NT2/D1 (cell line): ENCODE measurements at regions not wholly inside any gene's neighbourhood (a gene's known extent, or its start where the extent isn't known, plus 50 kb on each side); places are given as distances from the start of the nearest gene placed in this dataset.

Experiments
- DNase-seq: peaks from one replicate; pipeline ENCODE4 v3.0.0-alpha.2; 2011; ENCODE audit warnings: low read depth, low spot score
- H3K27me3 ChIP-seq: 2 replicates; pipeline ENCODE4 v1.6.0; 2011; ENCODE audit warnings: mild to moderate bottlenecking; ENCODE audit not compliant: insufficient read length, insufficient read depth
- H3K36me3 ChIP-seq: 2 replicates; pipeline ENCODE4 v1.6.1; 2011; ENCODE audit warnings: mild to moderate bottlenecking, low read length, mixed read lengths; ENCODE audit not compliant: insufficient read depth, insufficient read length
- H3K4me1 ChIP-seq: 2 replicates; pipeline ENCODE4 v1.5.1; 2011; ENCODE audit not compliant: insufficient read depth, insufficient read length
- H3K4me3 ChIP-seq: 2 replicates; pipeline ENCODE4 v1.5.1; 2011; ENCODE audit warnings: low read depth; ENCODE audit not compliant: insufficient read length
- H3K9ac ChIP-seq: 2 replicates; pipeline ENCODE4 v1.6.0; 2011; ENCODE audit warnings: low read depth; ENCODE audit not compliant: insufficient read length
- H3K9me3 ChIP-seq: 2 replicates; pipeline ENCODE4 v1.5.1; 2011; ENCODE audit warnings: mild to moderate bottlenecking, low read length; ENCODE audit not compliant: insufficient read depth
- SUZ12 ChIP-seq: IDR thresholded peaks from 2 replicates; pipeline ENCODE4 v1.6.1; 2011; ENCODE audit not compliant: insufficient read length, insufficient read depth; ENCODE audit errors: extremely low read depth
- YY1 ChIP-seq: IDR thresholded peaks from 2 replicates; pipeline ENCODE4 v1.6.1; 2011; ENCODE audit not compliant: insufficient read length, insufficient read depth
- ZNF274 ChIP-seq: IDR thresholded peaks from 2 replicates; pipeline ENCODE4 v1.6.1; 2011; ENCODE audit warnings: mild to moderate bottlenecking, low read depth, low read length

- H3K4me3 ChIP-seq, result no peak overlapping the region
- DNase-seq, result no peak
- H3K9me3 ChIP-seq, result no peaks in the 10 kb centered on the region
- no peaks in the 10 kb centered on the region for H3K36me3 ChIP-seq
- TF ChIP-seq SUZ12, result no peak
- no peak for TF ChIP-seq YY1
- TF ChIP-seq ZNF274, result no peak
- no peak overlapping the region for H3K9ac ChIP-seq
- H3K4me1 ChIP-seq, result no peaks in the 10 kb centered on the region
- no peaks in the 10 kb centered on the region for H3K27me3 ChIP-seq
Measured at GRCh38 chr3:73908218-73908617, 283.5 kb upstream of the PDZRN3 start.

GRCh38 chr3:73901686-73902085 is 276.9 kb upstream of the PDZRN3 start:
- Histone ChIP-seq H3K4me1 (no peaks in the 10 kb centered on the region), H3K9ac (no peak overlapping the region), H3K9me3 (no peaks in the 10 kb centered on the region), H3K27me3 (no peaks in the 10 kb centered on the region), H3K4me3 (no peak overlapping the region), H3K36me3 (no peaks in the 10 kb centered on the region)
- no peak for DNase-seq
- no peak for TF ChIP-seq SUZ12
- TF ChIP-seq ZNF274, result no peak
- TF ChIP-seq YY1, result no peak

- no peaks in the 10 kb centered on the region for H3K27me3 ChIP-seq
- no peaks in the 10 kb centered on the region for H3K36me3 ChIP-seq
- TF ChIP-seq YY1 (no peak), ZNF274 (no peak), SUZ12 (no peak)
Measured at GRCh38 chr3:73894474-73895213, 269.9 kb upstream of the PDZRN3 start.

GRCh38 chr3:73893089-73893488 is 268.3 kb upstream of the PDZRN3 start:
- no peaks in the 10 kb centered on the region for H3K27me3 ChIP-seq
- H3K36me3 ChIP-seq, result no peaks in the 10 kb centered on the region
- no peaks in the 10 kb centered on the region for H3K9me3 ChIP-seq
- H3K4me1 ChIP-seq, result no peaks in the 10 kb centered on the region
- no peak for DNase-seq
- TF ChIP-seq SUZ12, result no peak
- no peak for TF ChIP-seq ZNF274
- TF ChIP-seq YY1, result no peak
- H3K4me3 ChIP-seq, result no peak overlapping the region
- H3K9ac ChIP-seq, result no peak overlapping the region

More at GRCh38 chr3:73894474-73895213, 269.9 kb upstream of the PDZRN3 start:
- DNase-seq, result no peak
- H3K9me3 ChIP-seq, result no peaks in the 10 kb centered on the region
- H3K9ac ChIP-seq, result no peak overlapping the region
- H3K4me3 ChIP-seq, result no peak overlapping the region
- H3K4me1 ChIP-seq, result no peaks in the 10 kb centered on the region

GRCh38 chr3:73885862-73886261 is 261.1 kb upstream of the PDZRN3 start:
- Histone ChIP-seq H3K4me3 (no peak overlapping the region), H3K9ac (no peak overlapping the region), H3K36me3 (no peaks in the 10 kb centered on the region), H3K27me3 (no peaks in the 10 kb centered on the region), H3K9me3 (no peaks in the 10 kb centered on the region), H3K4me1 (no peaks in the 10 kb centered on the region)
- TF ChIP-seq YY1 (no peak), SUZ12 (no peak), ZNF274 (no peak)
- DNase-seq, result no peak

GRCh38 chr3:73884361-73884760 is 259.6 kb upstream of the PDZRN3 start:
- Histone ChIP-seq H3K27me3 (no peaks in the 10 kb centered on the region), H3K36me3 (no peaks in the 10 kb centered on the region), H3K9ac (no peak overlapping the region), H3K4me1 (no peaks in the 10 kb centered on the region), H3K9me3 (no peaks in the 10 kb centered on the region), H3K4me3 (no peak overlapping the region)
- no peak for TF ChIP-seq SUZ12
- TF ChIP-seq YY1, result no peak
- TF ChIP-seq ZNF274, result no peak
- DNase-seq, result no peak

GRCh38 chr3:73883497-73883896 is 258.8 kb upstream of the PDZRN3 start:
- Histone ChIP-seq H3K27me3 (no peaks in the 10 kb centered on the region), H3K9me3 (no peaks in the 10 kb centered on the region), H3K36me3 (no peaks in the 10 kb centered on the region), H3K9ac (no peak overlapping the region), H3K4me1 (no peaks in the 10 kb centered on the region), H3K4me3 (no peak overlapping the region)
- TF ChIP-seq YY1 (no peak), SUZ12 (no peak), ZNF274 (no peak)
- DNase-seq, result no peak
